ENCODE measurements at regions not wholly inside any gene's neighbourhood (a gene's known extent, or its start where the extent isn't known, plus 50 kb on each side); places are given as distances from the start of the nearest gene placed in this dataset.

GRCh38 chr21:38668541-38668940 lies 137.2 kb upstream of the ETS2 start:
- H3K9me2 ChIP-seq (ENCODE audit: insufficient read depth, low read length), result no peaks in the 10 kb centered on the region
- no peaks in the 10 kb centered on the region for H3K79me2 ChIP-seq (replicated peaks; ENCODE audit: insufficient read depth, low read length)
- peaks cover 6% of the 10 kb centered on the region for H3K27me3 ChIP-seq (ENCODE audit: insufficient read depth, low read depth, low read length)
- no peaks in the 10 kb centered on the region for H3K9me3 ChIP-seq (ENCODE audit: low read length)
- H4K20me1 ChIP-seq (ENCODE audit: insufficient read depth), result no peaks in the 10 kb centered on the region
- TF ChIP-seq REST (IDR thresholded peaks at IDR 0.05; ENCODE audit: borderline replicate concordance) (no peak), MXI1 (conservative IDR thresholded peaks at IDR 0.05; ENCODE audit: poor library complexity, severe bottlenecking) (no peak), POLR2AphosphoS5 (IDR thresholded peaks at IDR 0.05) (no peak), EZH2 (IDR thresholded peaks at IDR 0.05; ENCODE audit: borderline replicate concordance, insufficient read depth, low read length, poor library complexity, severe bottlenecking) (no peak), RAD21 (conservative IDR thresholded peaks at IDR 0.05) (no peak), SMC3 (conservative IDR thresholded peaks at IDR 0.05; ENCODE audit: poor library complexity) (no peak), CTCF (IDR thresholded peaks at IDR 0.05; ENCODE audit: poor library complexity, severe bottlenecking) (no peak), EP300 (conservative IDR thresholded peaks at IDR 0.05; ENCODE audit: poor library complexity, severe bottlenecking) (no peak), TAF1 (IDR thresholded peaks at IDR 0.05; ENCODE audit: low read depth) (no peak)
- no peak overlapping the region for H2AFZ ChIP-seq (ENCODE audit: low read depth, low read length)
- H3K36me3 ChIP-seq (ENCODE audit: insufficient read depth, low read length), result no peaks in the 10 kb centered on the region
- H3K4me2 ChIP-seq (ENCODE audit: low read length), result no peak overlapping the region
- H3K9ac ChIP-seq (ENCODE audit: low read length), result no peak overlapping the region
- H3K4me3 ChIP-seq (ENCODE audit: low read length), result no peak overlapping the region
- no peak overlapping the region for H3K27ac ChIP-seq (ENCODE audit: low read length)
- no peaks in the 10 kb centered on the region for H3F3A ChIP-seq (ENCODE audit: insufficient read depth, low read length, poor library complexity, severe bottlenecking)

GRCh38 chr21:38669186-38669585 lies 136.5 kb upstream of the ETS2 start:
- Histone ChIP-seq H4K20me1 (ENCODE audit: insufficient read depth) (no peaks in the 10 kb centered on the region), H3K27ac (ENCODE audit: low read length) (no peak overlapping the region), H3K79me2 (replicated peaks; ENCODE audit: insufficient read depth, low read length) (no peaks in the 10 kb centered on the region), H2AFZ (ENCODE audit: low read depth, low read length) (no peak overlapping the region), H3K27me3 (ENCODE audit: insufficient read depth, low read depth, low read length) (peaks cover 4% of the 10 kb centered on the region), H3K4me3 (ENCODE audit: low read length) (no peak overlapping the region), H3K36me3 (ENCODE audit: insufficient read depth, low read length) (no peaks in the 10 kb centered on the region), H3K9me3 (ENCODE audit: low read length) (no peaks in the 10 kb centered on the region), H3K9ac (ENCODE audit: low read length) (no peak overlapping the region), H3F3A (ENCODE audit: insufficient read depth, low read length, poor library complexity, severe bottlenecking) (no peaks in the 10 kb centered on the region), H3K9me2 (ENCODE audit: insufficient read depth, low read length) (no peaks in the 10 kb centered on the region), H3K4me2 (ENCODE audit: low read length) (no peak overlapping the region)
- TF ChIP-seq SMC3 (conservative IDR thresholded peaks at IDR 0.05; ENCODE audit: poor library complexity) (peak; percentile 58), TAF1 (IDR thresholded peaks at IDR 0.05; ENCODE audit: low read depth) (no peak), POLR2AphosphoS5 (IDR thresholded peaks at IDR 0.05) (no peak), EZH2 (IDR thresholded peaks at IDR 0.05; ENCODE audit: borderline replicate concordance, insufficient read depth, low read length, poor library complexity, severe bottlenecking) (no peak), CTCF (IDR thresholded peaks at IDR 0.05; ENCODE audit: poor library complexity, severe bottlenecking) (peak; percentile 52), RAD21 (conservative IDR thresholded peaks at IDR 0.05) (peak; percentile 27)

All from neural cell (in vitro differentiated cells).